ENCODE measurements at regions not wholly inside any gene's neighbourhood (a gene's known extent, or its start where the extent isn't known, plus 50 kb on each side); places are given as distances from the start of the nearest gene placed in this dataset.

- no peak for DNase-seq (ENCODE audit: low read depth, low spot score)
- no peaks in the 10 kb centered on the region for H3K4me1 ChIP-seq (ENCODE audit: control insufficient read depth, insufficient read depth, low read length)
- no CpG with 5 or more reads among the region's 2 CpGs for WGBS (ENCODE audit: insufficient coverage, insufficient read length)
Measured at GRCh38 chr5:158224253-158224652, 365.3 kb upstream of the CLINT1 start.

DNA sequence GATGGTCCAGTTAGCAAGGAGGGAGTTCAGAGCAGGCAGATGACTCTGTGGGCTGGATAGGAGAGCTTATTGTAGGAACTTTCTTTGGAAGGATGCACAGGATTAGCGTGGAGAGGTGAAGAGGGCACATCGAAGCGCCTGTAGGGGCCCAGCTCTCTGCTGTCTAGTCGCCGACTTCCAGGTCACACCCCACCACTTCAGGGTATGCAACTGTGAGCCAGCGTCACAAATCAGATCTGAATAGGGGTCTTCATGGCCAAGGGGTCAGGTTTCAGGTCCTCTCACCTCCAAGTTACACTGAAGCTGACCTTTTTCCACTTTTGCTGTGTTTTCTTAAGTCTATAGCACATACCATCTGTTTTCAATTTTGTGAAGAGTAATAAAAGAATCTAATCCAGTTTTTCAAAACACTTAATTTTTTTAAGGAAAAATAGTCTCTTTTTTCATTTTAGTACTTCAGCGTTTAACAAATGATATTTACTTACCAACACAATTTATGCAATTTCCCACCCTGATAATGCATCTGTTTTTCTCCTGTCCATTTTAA is 364.2 kb upstream of the CLINT1 start:
- WGBS (ENCODE audit: insufficient coverage, insufficient read length): no CpG with 5 or more reads among the region's 7 CpGs
- no peaks in the 10 kb centered on the region for H3K36me3 ChIP-seq (ENCODE audit: control insufficient read depth, insufficient read depth, low read length)
- H3K27ac ChIP-seq (ENCODE audit: low read length): no peak overlapping the region
- no peaks in the 10 kb centered on the region for H3K9me3 ChIP-seq (ENCODE audit: control insufficient read depth, insufficient read depth, low read length)
- DNase-seq (ENCODE audit: low read depth, low spot score): no peak
- H3K4me1 ChIP-seq (ENCODE audit: control insufficient read depth, insufficient read depth, low read length): no peaks in the 10 kb centered on the region
- no peak overlapping the region for H3K4me3 ChIP-seq (ENCODE audit: low read length)
- H3K27me3 ChIP-seq (ENCODE audit: control insufficient read depth, insufficient read depth, low read length): no peaks in the 10 kb centered on the region

More at GRCh38 chr5:158224253-158224652, 365.3 kb upstream of the CLINT1 start:
- Histone ChIP-seq H3K27me3 (ENCODE audit: control insufficient read depth, insufficient read depth, low read length) (no peaks in the 10 kb centered on the region), H3K4me3 (ENCODE audit: low read length) (no peak overlapping the region), H3K27ac (ENCODE audit: low read length) (no peak overlapping the region), H3K36me3 (ENCODE audit: control insufficient read depth, insufficient read depth, low read length) (no peaks in the 10 kb centered on the region), H3K9me3 (ENCODE audit: control insufficient read depth, insufficient read depth, low read length) (no peaks in the 10 kb centered on the region)

DNA sequence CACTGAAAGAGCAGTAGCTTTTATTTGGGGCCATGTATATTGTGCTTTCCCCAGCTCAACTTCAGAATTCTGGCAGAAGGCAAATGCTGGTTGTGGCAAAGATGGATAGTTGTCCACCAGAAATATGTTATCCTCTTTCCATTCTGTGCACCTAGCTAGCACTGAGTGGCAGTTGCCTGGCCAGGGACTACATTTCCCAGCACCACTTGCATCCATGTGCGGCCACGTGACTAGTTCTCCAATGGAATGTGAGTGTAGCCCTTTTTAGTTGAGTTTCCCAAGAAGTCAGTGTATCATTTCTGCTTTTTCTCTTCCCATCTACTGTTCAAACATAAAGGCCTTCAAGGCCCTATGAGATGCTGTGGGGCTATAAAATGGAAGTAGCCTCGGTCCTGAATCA is 354.0 kb upstream of the CLINT1 start:
- Histone ChIP-seq H3K27ac (ENCODE audit: low read length) (no peak overlapping the region), H3K4me3 (ENCODE audit: low read length) (no peak overlapping the region), H3K36me3 (ENCODE audit: control insufficient read depth, insufficient read depth, low read length) (no peaks in the 10 kb centered on the region), H3K4me1 (ENCODE audit: control insufficient read depth, insufficient read depth, low read length) (no peaks in the 10 kb centered on the region), H3K9me3 (ENCODE audit: control insufficient read depth, insufficient read depth, low read length) (no peaks in the 10 kb centered on the region), H3K27me3 (ENCODE audit: control insufficient read depth, insufficient read depth, low read length) (no peaks in the 10 kb centered on the region)
- no CpG with 5 or more reads among the region's 3 CpGs for WGBS (ENCODE audit: insufficient coverage, insufficient read length)
- DNase-seq (ENCODE audit: low read depth, low spot score): peak; percentile 4

DNA sequence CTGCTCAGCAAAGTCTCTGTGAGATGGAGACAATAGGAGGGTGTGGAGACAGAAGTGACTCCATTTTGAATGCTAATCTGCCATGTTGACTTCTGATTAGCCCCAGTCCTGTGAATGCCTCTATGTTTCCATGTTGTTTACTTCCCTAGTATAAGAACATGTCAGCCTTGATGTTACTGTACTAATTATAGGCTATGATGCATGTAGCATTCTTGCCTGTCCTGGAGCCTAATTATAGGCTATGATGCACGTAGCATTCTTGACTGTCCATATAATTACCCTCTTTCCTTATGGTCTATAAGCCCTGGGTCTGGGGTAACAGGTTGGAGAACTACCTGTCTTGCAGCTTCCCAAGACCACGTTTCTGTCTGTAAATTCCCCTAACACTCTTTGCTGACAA is 353.3 kb upstream of the CLINT1 start:
- H3K4me1 ChIP-seq (ENCODE audit: control insufficient read depth, insufficient read depth, low read length): no peaks in the 10 kb centered on the region
- no peaks in the 10 kb centered on the region for H3K9me3 ChIP-seq (ENCODE audit: control insufficient read depth, insufficient read depth, low read length)
- DNase-seq (ENCODE audit: low read depth, low spot score): no peak
- H3K36me3 ChIP-seq (ENCODE audit: control insufficient read depth, insufficient read depth, low read length): no peaks in the 10 kb centered on the region
- H3K27me3 ChIP-seq (ENCODE audit: control insufficient read depth, insufficient read depth, low read length): no peaks in the 10 kb centered on the region
- WGBS (ENCODE audit: insufficient coverage, insufficient read length): no CpG with 5 or more reads among the region's 2 CpGs
- no peak overlapping the region for H3K27ac ChIP-seq (ENCODE audit: low read length)
- no peak overlapping the region for H3K4me3 ChIP-seq (ENCODE audit: low read length)

GRCh38 chr5:158209219-158209908 is 350.4 kb upstream of the CLINT1 start:
- Histone ChIP-seq H3K27ac (ENCODE audit: low read length) (no peak overlapping the region), H3K4me1 (ENCODE audit: control insufficient read depth, insufficient read depth, low read length) (no peaks in the 10 kb centered on the region), H3K27me3 (ENCODE audit: control insufficient read depth, insufficient read depth, low read length) (no peaks in the 10 kb centered on the region), H3K4me3 (ENCODE audit: low read length) (no peak overlapping the region), H3K9me3 (ENCODE audit: control insufficient read depth, insufficient read depth, low read length) (no peaks in the 10 kb centered on the region), H3K36me3 (ENCODE audit: control insufficient read depth, insufficient read depth, low read length) (no peaks in the 10 kb centered on the region)
- no CpG with 5 or more reads among the region's 5 CpGs for WGBS (ENCODE audit: insufficient coverage, insufficient read length)
- DNase-seq (ENCODE audit: low read depth, low spot score): no peak

DNA sequence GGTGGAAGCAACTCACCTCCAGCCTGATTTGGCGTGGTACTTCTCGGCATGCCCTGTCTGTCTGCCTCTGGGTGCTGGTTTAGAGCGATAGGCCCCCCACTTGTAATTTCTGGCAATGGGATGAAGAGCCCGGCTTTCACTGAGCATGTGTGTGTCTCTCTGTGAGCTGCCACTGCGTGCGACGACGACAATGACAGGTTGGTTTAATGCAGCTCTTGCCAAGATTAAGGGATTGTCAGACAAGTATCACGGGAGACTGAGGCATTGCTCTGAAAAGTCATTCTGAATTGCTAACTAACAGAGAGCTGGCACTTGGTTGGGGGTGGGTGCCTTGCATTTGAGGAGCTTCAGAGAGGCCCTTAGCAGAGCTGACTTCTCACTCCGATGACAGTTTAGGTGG is 348.8 kb upstream of the CLINT1 start:
- WGBS (ENCODE audit: insufficient coverage, insufficient read length): no CpG with 5 or more reads among the region's 10 CpGs
- Histone ChIP-seq H3K4me1 (ENCODE audit: control insufficient read depth, insufficient read depth, low read length) (no peaks in the 10 kb centered on the region), H3K27me3 (ENCODE audit: control insufficient read depth, insufficient read depth, low read length) (no peaks in the 10 kb centered on the region), H3K9me3 (ENCODE audit: control insufficient read depth, insufficient read depth, low read length) (no peaks in the 10 kb centered on the region), H3K36me3 (ENCODE audit: control insufficient read depth, insufficient read depth, low read length) (no peaks in the 10 kb centered on the region), H3K27ac (ENCODE audit: low read length) (no peak overlapping the region), H3K4me3 (ENCODE audit: low read length) (no peak overlapping the region)
- DNase-seq (ENCODE audit: low read depth, low spot score): no peak

- Histone ChIP-seq H3K27ac (ENCODE audit: low read length) (no peak overlapping the region), H3K4me1 (ENCODE audit: control insufficient read depth, insufficient read depth, low read length) (no peaks in the 10 kb centered on the region), H3K27me3 (ENCODE audit: control insufficient read depth, insufficient read depth, low read length) (no peaks in the 10 kb centered on the region), H3K36me3 (ENCODE audit: control insufficient read depth, insufficient read depth, low read length) (no peaks in the 10 kb centered on the region), H3K4me3 (ENCODE audit: low read length) (no peak overlapping the region), H3K9me3 (ENCODE audit: control insufficient read depth, insufficient read depth, low read length) (no peaks in the 10 kb centered on the region)
- DNase-seq (ENCODE audit: low read depth, low spot score): no peak
- no CpG with 5 or more reads among the region's 2 CpGs for WGBS (ENCODE audit: insufficient coverage, insufficient read length)
Measured at GRCh38 chr5:158205992-158206391, 347.0 kb upstream of the CLINT1 start.

DNA sequence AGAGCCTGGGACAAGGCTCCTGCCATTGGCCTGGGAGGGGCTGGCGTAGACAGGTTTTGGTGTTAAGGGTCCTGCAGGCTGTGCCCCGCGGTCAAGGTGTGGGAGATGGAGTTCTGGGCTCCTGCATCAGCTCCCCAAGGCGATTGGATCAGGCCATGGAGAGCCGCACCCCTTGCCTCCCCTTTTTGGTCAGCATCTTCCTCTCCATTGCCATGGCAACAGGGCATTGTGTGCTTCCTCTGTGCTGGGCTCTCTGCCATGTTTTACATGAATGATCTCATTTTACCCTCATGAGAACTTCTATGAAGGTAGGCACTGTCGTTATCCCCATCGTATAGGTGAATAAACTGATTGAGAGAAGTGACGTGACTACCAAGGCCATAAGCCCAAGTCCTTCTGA is 344.3 kb upstream of the CLINT1 start:
- Histone ChIP-seq H3K4me1 (ENCODE audit: control insufficient read depth, insufficient read depth, low read length) (no peaks in the 10 kb centered on the region), H3K27me3 (ENCODE audit: control insufficient read depth, insufficient read depth, low read length) (no peaks in the 10 kb centered on the region), H3K4me3 (ENCODE audit: low read length) (no peak overlapping the region), H3K9me3 (ENCODE audit: control insufficient read depth, insufficient read depth, low read length) (no peaks in the 10 kb centered on the region), H3K27ac (ENCODE audit: low read length) (no peak overlapping the region), H3K36me3 (ENCODE audit: control insufficient read depth, insufficient read depth, low read length) (no peaks in the 10 kb centered on the region)
- no peak for DNase-seq (ENCODE audit: low read depth, low spot score)
- WGBS (ENCODE audit: insufficient coverage, insufficient read length): no CpG with 5 or more reads among the region's 8 CpGs

- H3K4me1 ChIP-seq (ENCODE audit: control insufficient read depth, insufficient read depth, low read length): no peaks in the 10 kb centered on the region
- H3K27me3 ChIP-seq (ENCODE audit: control insufficient read depth, insufficient read depth, low read length): no peaks in the 10 kb centered on the region
- no peak overlapping the region for H3K4me3 ChIP-seq (ENCODE audit: low read length)
- WGBS (ENCODE audit: insufficient coverage, insufficient read length): no CpG with 5 or more reads among the region's 7 CpGs
- H3K36me3 ChIP-seq (ENCODE audit: control insufficient read depth, insufficient read depth, low read length): no peaks in the 10 kb centered on the region
- no peak for DNase-seq (ENCODE audit: low read depth, low spot score)
- no peak overlapping the region for H3K27ac ChIP-seq (ENCODE audit: low read length)
- no peaks in the 10 kb centered on the region for H3K9me3 ChIP-seq (ENCODE audit: control insufficient read depth, insufficient read depth, low read length)
Measured at GRCh38 chr5:158202801-158203200, 343.9 kb upstream of the CLINT1 start.

DNA sequence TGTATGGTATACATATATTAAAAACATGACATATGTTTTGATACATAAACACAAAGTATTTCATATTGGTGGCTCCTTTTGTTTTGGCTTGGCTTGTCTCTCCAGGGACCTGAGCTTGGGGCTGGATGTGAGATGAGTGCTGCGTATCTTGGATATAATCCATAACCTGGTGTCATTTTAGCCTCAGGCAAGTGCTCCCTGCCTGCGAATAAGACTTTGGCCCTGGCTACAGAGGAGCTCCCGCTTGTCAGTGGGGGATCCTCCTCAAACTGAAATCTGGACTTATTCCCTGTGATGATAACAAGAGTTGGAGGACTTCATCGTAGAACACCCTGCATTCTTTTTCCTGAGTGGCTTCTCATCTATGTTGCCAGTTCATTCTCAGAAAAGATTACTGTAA is 341.7 kb upstream of the CLINT1 start:
- H3K4me3 ChIP-seq (ENCODE audit: low read length): no peak overlapping the region
- no peak overlapping the region for H3K27ac ChIP-seq (ENCODE audit: low read length)
- no peaks in the 10 kb centered on the region for H3K36me3 ChIP-seq (ENCODE audit: control insufficient read depth, insufficient read depth, low read length)
- H3K9me3 ChIP-seq (ENCODE audit: control insufficient read depth, insufficient read depth, low read length): no peaks in the 10 kb centered on the region
- no peak for DNase-seq (ENCODE audit: low read depth, low spot score)
- H3K27me3 ChIP-seq (ENCODE audit: control insufficient read depth, insufficient read depth, low read length): no peaks in the 10 kb centered on the region
- WGBS (ENCODE audit: insufficient coverage, insufficient read length): no CpG with 5 or more reads among the region's 4 CpGs
- H3K4me1 ChIP-seq (ENCODE audit: control insufficient read depth, insufficient read depth, low read length): no peaks in the 10 kb centered on the region

DNA sequence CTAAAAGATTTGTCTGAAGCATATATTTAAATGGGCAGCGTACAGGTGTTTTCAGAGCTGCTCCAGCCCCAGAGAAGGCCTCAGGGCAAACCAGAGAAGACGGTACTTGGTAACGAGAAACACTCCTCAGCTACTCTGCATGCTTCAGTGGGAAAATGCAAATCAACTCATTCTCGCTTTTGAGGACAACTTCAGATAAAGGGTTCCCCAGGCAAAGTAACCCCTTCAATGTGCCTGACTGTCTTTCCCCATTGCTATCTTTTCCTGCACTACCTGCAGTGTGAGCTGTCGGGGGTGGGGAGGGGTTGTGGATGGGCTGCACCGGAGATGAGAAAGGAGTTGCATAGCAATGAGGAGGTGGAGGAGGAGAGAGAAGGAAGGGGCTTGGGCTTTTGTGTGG is 339.7 kb upstream of the CLINT1 start:
- H3K36me3 ChIP-seq (ENCODE audit: control insufficient read depth, insufficient read depth, low read length): no peaks in the 10 kb centered on the region
- H3K4me3 ChIP-seq (ENCODE audit: low read length): no peak overlapping the region
- WGBS (ENCODE audit: insufficient coverage, insufficient read length): no CpG with 5 or more reads among the region's 6 CpGs
- no peaks in the 10 kb centered on the region for H3K4me1 ChIP-seq (ENCODE audit: control insufficient read depth, insufficient read depth, low read length)
- no peaks in the 10 kb centered on the region for H3K27me3 ChIP-seq (ENCODE audit: control insufficient read depth, insufficient read depth, low read length)
- no peak for DNase-seq (ENCODE audit: low read depth, low spot score)
- no peak overlapping the region for H3K27ac ChIP-seq (ENCODE audit: low read length)
- H3K9me3 ChIP-seq (ENCODE audit: control insufficient read depth, insufficient read depth, low read length): no peaks in the 10 kb centered on the region

Data from iPS DF 6.9 (cell line).